GM08714 (cell line): ENCODE measurements at regions not wholly inside any gene's neighbourhood (a gene's known extent, or its start where the extent isn't known, plus 50 kb on each side); places are given as distances from the start of the nearest gene placed in this dataset.

Source experiments
- H3K4me3 ChIP-seq: fragments of 200-500 bp; sonication (Bioruptor generic); 2 replicates; pipeline ENCODE4 v1.5.1; 2014; ENCODE audit warnings: mild to moderate bottlenecking, low read length, inconsistent platforms
- ZNF274 ChIP-seq: IDR thresholded peaks from 2 replicates; pipeline ENCODE4 v1.6.1; 2012; ENCODE audit warnings: mild to moderate bottlenecking, low read depth, low read length

DNA sequence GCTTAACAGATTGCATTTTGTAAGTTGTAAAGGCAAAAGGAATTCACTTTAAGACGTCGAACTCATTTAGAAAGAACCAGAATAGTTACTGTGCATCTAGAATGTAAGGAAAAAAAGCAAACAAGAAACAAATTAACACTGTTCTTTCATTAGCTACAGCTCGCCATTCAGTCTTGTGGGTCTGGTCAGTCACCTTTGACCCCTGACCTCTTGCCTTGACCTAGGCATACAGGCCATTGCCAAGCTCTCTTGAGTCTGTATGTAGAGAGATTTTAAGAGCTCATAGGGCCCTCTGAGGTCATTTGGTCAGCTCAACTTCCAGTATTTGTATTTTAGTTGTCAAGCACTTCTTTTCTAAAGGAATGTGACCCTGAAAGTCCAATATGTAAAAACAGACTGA, 318.7 kb downstream of the DHX35 start:
- no peak overlapping the region for H3K4me3 ChIP-seq
- TF ChIP-seq ZNF274 = no peak

DNA sequence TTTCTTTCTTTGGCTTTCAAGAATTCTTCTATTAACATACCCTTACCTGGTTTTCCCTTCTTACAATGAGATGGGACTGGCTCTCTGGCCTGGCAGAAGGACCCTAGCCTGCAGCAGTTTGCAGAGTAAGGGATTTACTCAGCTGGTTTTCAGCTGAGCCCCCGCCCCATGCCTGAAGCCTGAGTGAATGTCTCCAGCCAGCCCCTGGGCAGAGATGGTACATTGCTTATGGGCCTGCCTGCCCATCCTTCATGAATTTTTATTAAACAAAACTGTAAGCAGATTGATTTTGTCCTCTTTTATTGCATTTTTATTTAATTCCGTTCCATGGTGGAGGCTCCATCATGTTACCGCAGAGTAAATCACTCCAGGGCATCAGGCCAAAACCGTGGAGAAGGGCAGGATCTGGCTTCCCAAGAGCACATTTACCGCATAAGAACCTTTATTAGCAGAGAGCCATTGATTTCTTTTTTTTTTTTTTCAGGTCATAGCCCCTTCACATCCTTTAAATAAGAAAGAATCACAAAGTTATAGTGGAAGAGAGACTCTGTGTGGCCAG, 316.2 kb downstream of the DHX35 start:
- no peak for TF ChIP-seq ZNF274
- H3K4me3 ChIP-seq = no peak overlapping the region

DNA sequence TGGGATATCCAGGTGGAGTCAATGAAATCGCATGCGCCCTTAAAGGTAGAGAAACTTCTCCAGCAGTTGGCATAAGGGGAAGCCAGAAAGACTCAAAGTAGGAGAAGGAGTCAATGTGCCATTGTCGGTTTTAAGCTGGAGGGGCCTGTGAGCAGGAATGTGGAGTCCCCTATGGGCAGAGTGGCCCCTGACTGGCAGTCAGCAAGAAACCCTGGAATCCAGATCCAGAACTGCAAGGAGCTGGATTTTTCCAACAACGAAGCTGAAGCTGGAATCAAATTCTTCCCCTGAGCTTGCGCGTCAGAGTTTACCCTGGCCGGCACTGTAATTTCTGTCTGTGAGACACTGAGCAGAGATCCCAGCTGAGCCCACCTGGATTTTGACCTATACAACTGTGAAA, 315.0 kb downstream of the DHX35 start:
- H3K4me3 ChIP-seq = no peak overlapping the region
- TF ChIP-seq ZNF274 = no peak

DNA sequence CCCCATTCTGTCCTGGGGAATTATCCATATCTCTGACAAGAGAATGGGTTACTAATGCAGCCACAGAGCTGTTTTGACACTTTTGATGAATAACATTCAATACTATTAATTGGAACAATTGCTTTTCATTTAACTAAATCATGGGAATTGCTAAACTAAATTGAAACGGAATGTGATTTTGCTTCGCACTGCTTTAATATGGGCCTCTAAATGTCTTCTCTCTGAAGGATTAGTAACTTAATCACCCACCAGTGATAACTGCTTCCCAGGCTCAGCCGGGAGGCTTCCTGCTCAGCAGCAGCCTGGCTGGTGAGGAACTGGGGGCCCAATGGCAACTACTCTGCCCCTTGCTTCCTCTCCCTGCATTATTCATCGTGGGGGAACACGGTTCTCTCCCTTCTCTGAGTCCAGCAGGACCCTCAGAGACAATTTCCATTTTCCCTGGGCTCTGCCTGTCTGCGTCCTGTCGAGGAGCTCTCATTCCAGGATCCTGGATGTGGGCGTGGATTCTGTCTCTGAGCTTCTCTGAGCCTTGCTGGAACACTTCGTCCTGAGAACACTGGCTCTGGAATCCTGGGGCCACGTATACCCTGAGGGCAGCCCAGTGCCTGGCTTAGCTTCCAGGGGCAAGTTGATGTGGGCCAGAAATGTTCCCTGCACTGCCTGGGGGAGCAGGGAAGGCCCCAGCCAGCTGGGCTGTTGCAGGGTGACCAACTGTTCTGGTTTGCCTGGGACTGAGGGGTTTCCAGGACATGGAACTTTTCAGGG, 308.9 kb downstream of the DHX35 start:
- TF ChIP-seq ZNF274 = no peak
- H3K4me3 ChIP-seq = no peak overlapping the region

DNA sequence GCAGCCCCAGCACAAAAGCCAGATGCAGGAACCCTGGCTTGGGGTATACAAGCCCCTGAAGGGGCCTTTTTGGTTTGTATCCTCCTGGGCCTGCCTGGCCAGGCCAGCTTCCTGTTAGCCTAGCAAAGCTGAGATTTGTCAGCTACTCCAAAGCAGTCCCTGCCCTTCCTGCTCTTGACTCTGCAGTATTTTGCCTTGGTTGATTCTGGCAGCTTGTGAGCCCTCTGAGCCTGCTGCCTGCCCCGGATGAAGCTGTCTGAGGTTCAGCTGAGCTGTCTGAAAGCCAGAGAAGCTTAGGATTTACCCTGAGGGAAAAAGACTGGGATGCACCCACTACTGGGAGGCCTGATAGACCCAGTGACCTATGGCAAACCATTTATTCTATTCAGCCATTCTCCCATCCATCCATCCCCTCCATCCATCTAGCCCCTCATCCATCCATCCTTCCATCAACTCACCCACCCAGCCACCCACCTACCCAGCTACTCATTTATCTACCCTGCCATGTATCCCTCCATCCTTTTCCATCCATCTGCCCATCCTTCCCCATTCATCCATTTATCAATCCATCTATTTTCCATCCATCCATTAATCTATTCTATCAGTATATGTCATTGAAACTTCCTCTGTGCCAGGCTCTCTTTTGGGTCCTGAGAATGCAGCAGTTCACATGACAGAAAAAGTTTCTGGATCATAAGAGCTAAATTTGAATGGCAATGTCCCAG, 307.5 kb downstream of the DHX35 start:
- H3K4me3 ChIP-seq = no peak overlapping the region
- TF ChIP-seq ZNF274 = no peak

DNA sequence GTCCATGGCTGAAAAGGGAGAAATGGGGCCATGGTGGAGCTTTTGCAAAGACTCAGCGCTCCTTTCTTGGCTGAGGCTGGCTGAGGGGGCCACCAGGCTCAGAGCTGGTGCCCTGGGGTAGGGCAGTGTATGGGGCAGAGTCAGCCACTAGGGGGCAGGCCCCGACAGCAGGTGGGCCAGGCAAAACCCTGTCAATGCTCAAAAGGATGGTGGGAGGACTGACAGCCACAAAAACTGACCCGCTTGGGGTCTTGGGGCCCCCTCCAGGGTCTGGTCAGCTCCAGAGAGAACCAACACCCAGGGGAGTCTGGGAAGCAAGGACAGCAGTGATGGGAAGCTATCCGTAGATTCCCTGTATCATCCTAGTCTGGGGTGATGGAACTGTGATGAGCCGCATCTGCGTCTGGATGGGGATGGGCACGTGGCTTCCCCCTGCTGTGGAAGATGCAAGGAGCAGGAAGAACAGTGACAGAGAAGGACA, 306.9 kb downstream of the DHX35 start:
- no peak for TF ChIP-seq ZNF274
- H3K4me3 ChIP-seq = no peak overlapping the region

DNA sequence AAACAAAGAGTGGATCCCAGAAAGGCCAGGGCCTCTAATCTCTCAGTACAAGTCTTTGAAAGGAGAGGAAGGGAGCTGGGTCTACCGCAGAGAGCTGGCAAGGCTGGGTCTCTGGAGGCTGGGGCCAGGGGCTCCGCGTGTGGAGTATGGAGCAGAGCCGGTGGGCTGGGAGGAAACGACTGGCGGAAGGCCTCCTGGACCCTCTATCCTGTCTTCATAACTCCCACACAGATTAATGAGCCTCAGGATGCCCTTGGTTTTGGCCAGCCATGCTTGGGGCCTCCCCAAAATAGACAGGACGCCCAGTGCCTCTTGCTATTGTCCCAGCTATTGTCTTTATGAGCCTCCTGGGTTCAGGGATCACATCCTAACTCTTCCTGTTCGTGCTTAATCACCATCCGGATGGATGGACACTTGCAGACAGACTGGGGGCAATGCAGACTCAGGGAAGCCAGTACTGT, 306.4 kb downstream of the DHX35 start:
- no peak for TF ChIP-seq ZNF274
- H3K4me3 ChIP-seq = no peak overlapping the region

DNA sequence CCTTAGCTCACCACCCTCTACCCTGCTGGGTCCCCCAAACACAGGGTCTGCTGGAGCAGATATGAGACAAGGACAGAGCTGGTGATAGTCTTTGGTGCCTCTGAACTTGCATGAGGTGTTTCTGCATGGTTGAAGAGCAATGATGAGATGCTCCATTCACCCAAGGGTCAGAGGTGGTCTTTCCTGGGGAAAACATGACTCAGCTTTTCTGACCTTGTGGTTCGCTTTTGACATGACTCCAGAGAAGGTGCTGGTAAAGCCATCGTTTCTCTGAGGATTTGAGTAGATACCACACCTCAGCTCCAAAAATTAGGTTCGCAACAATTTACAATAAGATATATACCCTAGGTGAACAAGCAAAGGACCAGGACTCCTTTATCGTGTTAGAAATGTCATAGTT, 304.8 kb downstream of the DHX35 start:
- no peak overlapping the region for H3K4me3 ChIP-seq
- TF ChIP-seq ZNF274 = no peak

DNA sequence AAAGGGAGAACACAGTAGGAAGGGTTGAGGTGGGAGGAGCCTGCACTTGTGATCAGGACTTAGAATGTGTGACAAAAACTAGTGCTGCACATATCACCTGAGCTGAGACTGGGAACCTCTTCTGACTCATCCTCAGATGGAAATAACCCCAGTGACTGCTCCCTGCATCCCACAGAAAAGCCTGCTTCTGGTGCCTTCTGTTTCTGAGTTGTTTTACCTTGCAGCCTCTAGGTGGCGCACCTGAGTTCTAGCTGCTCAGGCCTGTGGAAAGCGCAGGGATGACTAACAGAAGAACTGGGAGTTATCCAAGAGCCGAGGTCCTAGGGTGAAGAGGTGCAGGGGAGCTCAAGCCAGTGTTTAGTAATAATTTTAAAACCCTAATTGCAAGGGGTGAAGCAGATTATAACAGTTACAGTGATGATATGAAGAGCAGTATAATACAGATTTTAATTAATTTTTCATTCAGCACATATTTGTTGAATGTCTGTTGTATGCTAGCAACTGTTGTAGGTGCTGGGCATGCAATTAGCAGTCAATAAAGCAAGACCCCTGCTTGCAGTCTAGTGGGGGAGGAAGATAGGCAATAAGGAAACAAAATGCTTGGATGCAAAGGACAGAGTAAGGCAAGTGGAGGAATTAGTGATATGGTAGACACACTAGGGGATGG, 302.5 kb downstream of the DHX35 start:
- no peak overlapping the region for H3K4me3 ChIP-seq
- TF ChIP-seq ZNF274 = no peak

DNA sequence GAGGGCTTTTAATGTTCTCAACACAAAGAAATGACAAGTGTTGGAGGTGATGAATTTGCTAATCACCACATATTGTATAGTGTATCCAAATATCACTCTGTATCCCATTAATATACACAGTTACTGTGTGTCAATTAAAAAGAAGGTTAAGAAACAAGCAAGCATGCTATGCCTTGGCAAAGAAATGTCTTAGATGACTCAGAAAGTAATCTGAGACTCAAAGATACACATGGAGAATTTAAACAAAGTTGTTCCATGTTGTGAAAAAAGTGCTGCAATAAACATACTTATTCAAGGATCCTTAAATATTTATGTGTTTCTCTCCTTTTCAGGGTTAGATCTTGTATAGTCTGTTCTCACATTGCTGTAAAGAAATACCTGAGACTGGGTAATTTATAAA, 300.9 kb downstream of the DHX35 start:
- no peak for TF ChIP-seq ZNF274
- no peak overlapping the region for H3K4me3 ChIP-seq

DNA sequence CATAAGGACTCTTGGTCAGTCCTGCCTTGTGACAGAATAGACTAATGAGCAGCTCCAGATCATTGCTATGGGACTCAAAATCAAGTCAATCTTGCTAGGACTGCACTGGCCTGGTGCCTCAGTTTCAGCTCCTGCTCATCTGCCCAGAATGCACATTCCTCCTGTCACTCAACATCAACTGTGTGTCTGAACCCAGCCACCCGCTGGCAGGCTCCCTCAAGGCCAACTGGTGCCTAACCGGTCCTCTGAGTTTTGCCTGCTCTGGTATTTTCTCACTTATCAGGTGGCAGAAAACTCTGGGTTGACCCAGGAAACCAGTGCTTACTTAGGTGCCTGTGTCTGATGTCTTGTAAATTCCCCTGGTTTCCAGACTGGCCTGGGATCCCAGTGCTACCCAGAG, 297.7 kb downstream of the DHX35 start:
- no peak overlapping the region for H3K4me3 ChIP-seq
- TF ChIP-seq ZNF274 = no peak

DNA sequence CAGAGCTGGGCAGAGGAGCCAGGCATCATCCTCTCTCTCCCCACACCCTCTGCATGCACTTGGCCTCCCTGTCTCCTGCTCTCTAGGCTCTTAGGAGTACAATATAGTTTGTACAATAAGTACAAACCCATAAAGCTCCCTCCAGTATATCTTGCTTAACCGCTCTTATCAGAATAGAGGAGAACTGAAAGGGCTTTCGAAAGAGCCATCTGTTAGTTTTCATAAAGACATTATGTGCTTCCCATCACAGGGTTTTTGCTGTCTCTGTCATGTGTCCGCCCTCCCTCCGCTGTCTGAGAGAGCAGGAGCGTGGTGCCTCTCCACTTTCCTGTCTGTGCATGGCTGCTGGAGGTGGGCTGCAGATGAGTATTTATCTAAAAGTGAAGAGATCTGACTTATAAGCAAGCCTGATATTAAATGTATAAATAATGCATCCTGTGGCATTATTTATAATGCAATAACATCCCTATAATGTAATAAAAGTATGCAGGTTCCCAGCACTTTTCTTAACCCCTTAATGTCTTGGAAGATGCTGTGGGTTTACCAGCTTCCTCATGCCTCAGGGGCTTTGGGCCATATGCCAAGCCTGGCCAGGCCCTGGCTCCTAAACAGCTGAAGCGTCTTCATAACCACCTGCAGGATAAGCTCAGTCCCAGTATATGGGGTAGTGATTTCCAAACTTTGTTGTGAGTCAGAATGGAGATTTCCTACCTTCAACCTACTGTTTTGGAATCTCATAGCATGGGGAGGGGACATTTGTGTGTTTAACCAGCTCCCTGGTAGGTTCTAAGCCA, 297.1 kb downstream of the DHX35 start:
- TF ChIP-seq ZNF274 = no peak
- no peak overlapping the region for H3K4me3 ChIP-seq

DNA sequence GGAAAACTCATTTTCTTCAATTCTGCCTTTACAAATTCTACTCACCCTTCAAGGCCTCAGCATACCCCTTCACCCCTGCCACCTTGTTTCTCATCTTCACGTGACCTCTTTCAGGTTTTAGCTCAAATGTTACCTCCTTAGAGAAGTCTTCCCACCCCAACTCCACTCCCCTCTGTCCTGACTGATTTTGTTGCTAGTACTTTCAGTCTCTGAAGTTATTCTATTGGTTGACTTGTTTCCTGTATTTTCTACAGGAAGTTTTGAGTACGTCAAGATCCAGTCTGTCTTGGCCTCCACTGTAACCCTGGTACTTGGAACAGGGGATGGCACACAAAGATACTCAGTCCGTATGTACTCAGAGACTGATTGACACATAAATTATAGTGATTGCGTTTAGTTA, 296.1 kb downstream of the DHX35 start:
- H3K4me3 ChIP-seq = no peak overlapping the region
- TF ChIP-seq ZNF274 = no peak
